MCF 10A (cell line): ENCODE measurements at regions not wholly inside any gene's neighbourhood (a gene's known extent, or its start where the extent isn't known, plus 50 kb on each side); places are given as distances from the start of the nearest gene placed in this dataset.

Experiments
- BruUV-seq: library from RNA; stranded (reverse); fragments of 400-500 nt; replicated peaks from 2 replicates; lab custom pipeline; 2021; lab: Mats Ljungman, UMichigan
- CTCF ChIA-PET: fragments of 300-600 bp; sonication (Branson Sonifier 250); formaldehyde crosslinking; extraction: SDS; loops from one replicate; lab custom pipeline; 2021; ENCODE audit warnings: antibody characterized with exemption, inconsistent platforms; lab: Yijun Ruan, JAX
- POLR2A ChIA-PET: fragments of 300-600, 350-650 bp; sonication (Branson Sonifier 250); formaldehyde crosslinking; extraction: SDS; loops from one replicate; lab custom pipeline; 2020; ENCODE audit warnings: antibody characterized with exemption, inconsistent platforms; lab: Yijun Ruan, JAX
- DNase-seq: peaks from one replicate; pipeline ENCODE4 v3.0.0-alpha.2; 2018; ENCODE audit not compliant: unreplicated experiment
- H3K27ac Mint-ChIP-seq: one replicate; pipeline ENCODE4 v1.8.0; 2022; ENCODE audit warnings: mild to moderate bottlenecking, low read depth, mixed read lengths; ENCODE audit not compliant: unreplicated experiment
- H3K27me3 Mint-ChIP-seq: one replicate; pipeline ENCODE4 v1.8.0; 2022; ENCODE audit warnings: mixed read lengths; ENCODE audit not compliant: insufficient read depth, unreplicated experiment
- H3K36me3 Mint-ChIP-seq: one replicate; pipeline ENCODE4 v1.8.0; 2022; ENCODE audit warnings: mild to moderate bottlenecking, moderate library complexity, mixed read lengths; ENCODE audit not compliant: insufficient read depth, unreplicated experiment
- H3K4me1 Mint-ChIP-seq: one replicate; pipeline ENCODE4 v1.8.0; 2022; ENCODE audit warnings: mixed read lengths; ENCODE audit not compliant: insufficient read depth, unreplicated experiment
- H3K4me3 Mint-ChIP-seq: one replicate; pipeline ENCODE4 v1.8.0; 2022; ENCODE audit warnings: mild to moderate bottlenecking, moderate library complexity, mixed read lengths; ENCODE audit not compliant: unreplicated experiment
- H3K9me3 Mint-ChIP-seq: one replicate; pipeline ENCODE4 v1.8.0; 2022; ENCODE audit warnings: mixed read lengths; ENCODE audit not compliant: unreplicated experiment
- intact Hi-C: fragments of 100-400 bp; cut with micrococcal nuclease; formaldehyde crosslinking; loops from 2 replicates; pipeline ENCODE4 v1.14.1; 2022
- TF ChIP-seq, protein P1 (sequence below): fragments of 200-600 bp; IDR thresholded peaks from one replicate; pipeline ENCODE4 v1.8.0; 2022; ENCODE audit warnings: antibody characterized with exemption, mild to moderate bottlenecking; ENCODE audit not compliant: unreplicated experiment

DNA sequence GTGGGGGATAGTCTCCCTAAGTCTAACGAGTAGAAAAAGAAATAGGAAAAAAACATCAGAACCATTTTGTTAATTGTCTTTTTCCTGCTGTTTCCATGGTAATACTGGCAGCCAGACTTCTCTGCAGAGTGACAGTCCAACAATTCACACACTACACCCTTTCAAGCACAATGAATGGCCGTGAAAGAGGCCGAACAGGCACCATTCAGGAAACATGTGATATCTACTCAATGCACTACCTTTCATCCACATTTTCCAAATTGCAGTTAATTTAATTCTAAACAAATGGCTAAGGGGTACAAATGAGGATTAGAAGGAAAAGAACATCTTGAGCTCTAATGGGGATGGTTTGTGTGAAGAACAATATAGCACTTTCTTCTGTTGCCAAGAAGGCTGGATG is 358.5 kb upstream of the ANKRD30A start:
- Mint-ChIP-seq H3K27ac (no peak overlapping the region), H3K4me1 (no peaks in the 10 kb centered on the region), H3K4me3 (no peak overlapping the region), H3K36me3 (no peaks in the 10 kb centered on the region), H3K27me3 (no peaks in the 10 kb centered on the region), H3K9me3 (no peaks in the 10 kb centered on the region)
- POLR2A ChIA-PET, result no interaction called here
- no peak for DNase-seq
- intact Hi-C loops, result no loop called here
- CTCF ChIA-PET, result interaction anchor here (0.6 kb wide), 1 partner anchor 1654 kb away, joined by 3 read pairs; no protein-coding TSS in a partner anchor
- TF ChIP-seq, protein P1, sequence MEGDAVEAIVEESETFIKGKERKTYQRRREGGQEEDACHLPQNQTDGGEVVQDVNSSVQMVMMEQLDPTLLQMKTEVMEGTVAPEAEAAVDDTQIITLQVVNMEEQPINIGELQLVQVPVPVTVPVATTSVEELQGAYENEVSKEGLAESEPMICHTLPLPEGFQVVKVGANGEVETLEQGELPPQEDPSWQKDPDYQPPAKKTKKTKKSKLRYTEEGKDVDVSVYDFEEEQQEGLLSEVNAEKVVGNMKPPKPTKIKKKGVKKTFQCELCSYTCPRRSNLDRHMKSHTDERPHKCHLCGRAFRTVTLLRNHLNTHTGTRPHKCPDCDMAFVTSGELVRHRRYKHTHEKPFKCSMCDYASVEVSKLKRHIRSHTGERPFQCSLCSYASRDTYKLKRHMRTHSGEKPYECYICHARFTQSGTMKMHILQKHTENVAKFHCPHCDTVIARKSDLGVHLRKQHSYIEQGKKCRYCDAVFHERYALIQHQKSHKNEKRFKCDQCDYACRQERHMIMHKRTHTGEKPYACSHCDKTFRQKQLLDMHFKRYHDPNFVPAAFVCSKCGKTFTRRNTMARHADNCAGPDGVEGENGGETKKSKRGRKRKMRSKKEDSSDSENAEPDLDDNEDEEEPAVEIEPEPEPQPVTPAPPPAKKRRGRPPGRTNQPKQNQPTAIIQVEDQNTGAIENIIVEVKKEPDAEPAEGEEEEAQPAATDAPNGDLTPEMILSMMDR, result no peak
- no TSS peak for BruUV-seq

DNA sequence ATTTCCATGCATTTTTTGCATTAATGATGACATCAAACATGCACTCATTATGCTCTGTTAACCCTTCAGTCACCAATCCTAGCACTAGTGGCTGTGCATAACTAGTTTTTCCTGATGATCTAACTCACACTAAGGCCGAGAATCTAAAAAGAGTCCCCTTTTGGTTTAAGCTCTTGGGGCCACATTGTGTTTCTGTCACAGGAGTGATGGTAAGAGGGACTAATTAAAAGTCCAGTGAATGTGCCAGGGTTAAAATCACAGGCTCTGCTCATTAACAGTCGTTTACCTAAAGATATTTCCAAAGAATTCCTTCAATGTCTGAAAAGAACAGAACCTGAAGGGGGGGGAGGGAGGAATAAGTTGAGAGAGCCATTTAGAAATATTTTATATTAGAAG is 359.0 kb upstream of the ANKRD30A start:
- H3K4me3 Mint-ChIP-seq, result no peak overlapping the region
- POLR2A ChIA-PET, result no interaction called here
- BruUV-seq, result no TSS peak
- H3K36me3 Mint-ChIP-seq, result no peaks in the 10 kb centered on the region
- no peaks in the 10 kb centered on the region for H3K9me3 Mint-ChIP-seq
- intact Hi-C loops, result no loop called here
- CTCF ChIA-PET, result no interaction called here
- no peak for DNase-seq
- H3K4me1 Mint-ChIP-seq, result no peaks in the 10 kb centered on the region
- TF ChIP-seq, protein P1, result no peak
- no peak overlapping the region for H3K27ac Mint-ChIP-seq
- H3K27me3 Mint-ChIP-seq, result no peaks in the 10 kb centered on the region

DNA sequence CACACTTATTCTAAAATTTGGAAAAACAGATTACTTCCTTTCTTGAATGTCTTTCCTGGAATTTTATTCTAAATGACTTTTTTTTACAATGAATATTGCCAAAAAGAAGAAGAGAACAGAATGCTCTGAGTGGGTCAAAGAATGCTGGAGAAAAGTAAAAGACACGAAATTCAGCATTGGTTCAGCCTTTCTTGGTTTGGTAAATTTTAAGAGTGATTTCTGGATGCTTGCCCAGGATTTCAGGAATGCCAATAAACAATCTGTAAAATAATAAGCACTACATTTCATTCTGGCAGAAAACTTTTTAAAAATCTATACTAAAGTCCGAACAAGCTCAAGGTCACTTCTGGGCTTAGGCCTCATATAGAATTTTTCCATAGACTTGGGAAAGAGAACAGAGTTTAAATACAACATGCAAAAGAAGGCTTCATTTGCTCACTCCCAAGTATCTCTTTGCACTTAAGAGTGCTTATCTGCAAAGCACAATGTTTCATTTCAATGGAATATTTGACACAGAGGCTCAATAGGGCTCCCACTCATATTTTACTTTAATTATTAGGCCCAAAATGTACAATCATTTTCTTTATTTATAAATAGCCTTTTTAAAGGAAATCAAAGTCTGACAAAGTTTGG is 359.5 kb upstream of the ANKRD30A start:
- Mint-ChIP-seq H3K27ac (no peak overlapping the region), H3K9me3 (no peaks in the 10 kb centered on the region), H3K4me1 (no peaks in the 10 kb centered on the region), H3K4me3 (no peak overlapping the region), H3K36me3 (no peaks in the 10 kb centered on the region), H3K27me3 (no peaks in the 10 kb centered on the region)
- intact Hi-C loops, result no loop called here
- DNase-seq, result peak; percentile 3
- TF ChIP-seq, protein P1, result no peak
- no TSS peak for BruUV-seq
- ChIA-PET CTCF (no interaction called here), POLR2A (no interaction called here)

DNA sequence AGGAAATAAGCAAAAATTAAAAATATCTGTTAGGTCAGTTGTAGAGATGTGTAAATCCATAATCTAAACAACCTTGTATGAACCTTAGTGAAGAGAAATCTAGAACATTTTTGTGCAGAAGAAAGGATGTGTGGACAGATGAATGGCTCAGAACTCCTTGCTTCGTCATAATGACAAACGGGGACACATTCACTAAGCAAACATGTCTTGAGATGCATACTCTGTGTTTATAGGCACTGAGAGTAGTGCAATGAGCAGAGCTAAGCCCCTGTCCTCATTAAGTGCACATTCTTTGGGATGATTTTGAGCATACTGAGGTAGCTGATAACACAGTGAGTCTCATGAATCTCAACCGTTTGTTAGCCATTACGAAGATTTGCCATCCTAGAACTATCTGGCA is 360.6 kb upstream of the ANKRD30A start:
- ChIA-PET CTCF (no interaction called here), POLR2A (no interaction called here)
- no peaks in the 10 kb centered on the region for H3K4me1 Mint-ChIP-seq
- TF ChIP-seq, protein P1, result no peak
- intact Hi-C loops, result no loop called here
- H3K9me3 Mint-ChIP-seq, result no peaks in the 10 kb centered on the region
- H3K36me3 Mint-ChIP-seq, result no peaks in the 10 kb centered on the region
- no TSS peak for BruUV-seq
- DNase-seq, result no peak
- H3K4me3 Mint-ChIP-seq, result no peak overlapping the region
- no peaks in the 10 kb centered on the region for H3K27me3 Mint-ChIP-seq
- H3K27ac Mint-ChIP-seq, result no peak overlapping the region
